WTC11 (cell line): ENCODE measurements at regions not wholly inside any gene's neighbourhood (a gene's known extent, or its start where the extent isn't known, plus 50 kb on each side); places are given as distances from the start of the nearest gene placed in this dataset.

Experiments used
- ATAC-seq: fragments of 200-7000 bp; cut with Tn5 transposase; 2 replicates; pipeline ENCODE4 v1.10.0; 2021; ENCODE audit warnings: mild to moderate bottlenecking, moderate library complexity
- CTCF ChIA-PET: fragments of 300-600 bp; sonication (Branson Sonifier 250); formaldehyde crosslinking; loops from one replicate; lab custom pipeline; 2021; ENCODE audit warnings: antibody characterized with exemption; lab: Charles Lee
- POLR2A ChIA-PET: fragments of 350-600 bp; sonication (Branson Sonifier 250); formaldehyde crosslinking; loops from one replicate; lab custom pipeline; 2021; ENCODE audit warnings: antibody characterized with exemption; lab: Charles Lee
- DNase-seq: peaks from one replicate; pipeline ENCODE4 v3.0.0; 2021; ENCODE audit warnings: low spot score
- H3K27ac Mint-ChIP-seq: 2 replicates; pipeline ENCODE4 v1.8.0; 2021; ENCODE audit warnings: mixed read lengths
- H3K27me3 Mint-ChIP-seq: 2 replicates; pipeline ENCODE4 v1.8.0; 2021; ENCODE audit warnings: low read depth, mild to moderate bottlenecking, moderate library complexity, mixed read lengths
- H3K36me3 Mint-ChIP-seq: 2 replicates; pipeline ENCODE4 v1.8.0; 2021; ENCODE audit warnings: mixed read lengths
- H3K4me1 Mint-ChIP-seq: 2 replicates; pipeline ENCODE4 v1.8.0; 2022; ENCODE audit warnings: mixed read lengths
- H3K4me3 Mint-ChIP-seq: 2 replicates; pipeline ENCODE4 v1.8.0; 2021; ENCODE audit warnings: mild to moderate bottlenecking, moderate library complexity, mixed read lengths
- H3K9me3 Mint-ChIP-seq: 2 replicates; pipeline ENCODE4 v1.8.0; 2021; ENCODE audit warnings: mixed read lengths
- E2F4 ChIP-seq: sonication (generic); formaldehyde crosslinking; IDR thresholded peaks from 2 replicates; pipeline ENCODE4 v1.8.1; 2022; ENCODE audit warnings: low read depth, mild to moderate bottlenecking, moderate library complexity, missing genetic modification reagents, borderline replicate concordance
- FOXP4 ChIP-seq: sonication (generic); formaldehyde crosslinking; IDR thresholded peaks from 2 replicates; pipeline ENCODE4 v1.8.0; 2022; ENCODE audit warnings: mild to moderate bottlenecking, missing genetic modification reagents
- IRF2 ChIP-seq: sonication (generic); formaldehyde crosslinking; IDR thresholded peaks from 2 replicates; pipeline ENCODE4 v1.8.0; 2022; ENCODE audit warnings: low read depth, missing genetic modification reagents, borderline replicate concordance
- JUN ChIP-seq: sonication (generic); formaldehyde crosslinking; IDR thresholded peaks from 2 replicates; pipeline ENCODE4 v1.8.0; 2023; ENCODE audit warnings: mild to moderate bottlenecking, missing genetic modification reagents
- OVOL2 ChIP-seq: fragments of 250-450 bp; sonication (Bioruptor Pico); IDR thresholded peaks from 2 replicates; pipeline ENCODE4 v1.9.0; 2021; ENCODE audit warnings: mild to moderate bottlenecking, borderline replicate concordance
- PRDM15 ChIP-seq: sonication (generic); formaldehyde crosslinking; IDR thresholded peaks from 2 replicates; pipeline ENCODE4 v1.8.0; 2022; ENCODE audit warnings: missing genetic modification reagents
- USF1 ChIP-seq: sonication (generic); formaldehyde crosslinking; IDR thresholded peaks from 2 replicates; pipeline ENCODE4 v1.8.0; 2022; ENCODE audit warnings: mild to moderate bottlenecking, missing genetic modification reagents
- ZBTB21 ChIP-seq: sonication (generic); formaldehyde crosslinking; IDR thresholded peaks from 2 replicates; pipeline ENCODE4 v1.8.1; 2023; ENCODE audit warnings: mild to moderate bottlenecking, missing genetic modification reagents, borderline replicate concordance
- ZNF416 ChIP-seq: fragments of 250-450 bp; sonication (Bioruptor Pico); IDR thresholded peaks from 2 replicates; pipeline ENCODE4 v1.9.0; 2021; ENCODE audit warnings: mild to moderate bottlenecking, inconsistent platforms
- TF ChIP-seq, protein P1 (sequence below): fragments of 200-600 bp; IDR thresholded peaks from 2 replicates; pipeline ENCODE4 v1.8.0; 2022; ENCODE audit warnings: antibody characterized with exemption
- TF ChIP-seq, protein P2 (sequence below): sonication (generic); formaldehyde crosslinking; IDR thresholded peaks from 2 replicates; pipeline ENCODE4 v1.8.1; 2023; ENCODE audit warnings: mild to moderate bottlenecking, moderate library complexity, missing genetic modification reagents
- TF ChIP-seq, protein P3 (sequence below): sonication (generic); formaldehyde crosslinking; IDR thresholded peaks from 2 replicates; pipeline ENCODE4 v1.8.1; 2022; ENCODE audit warnings: mild to moderate bottlenecking, moderate library complexity, missing genetic modification reagents
- TF ChIP-seq, protein P4 (sequence below): sonication (generic); formaldehyde crosslinking; IDR thresholded peaks from 2 replicates; pipeline ENCODE4 v1.8.1; 2023; ENCODE audit warnings: mild to moderate bottlenecking, missing genetic modification reagents, borderline replicate concordance

DNA sequence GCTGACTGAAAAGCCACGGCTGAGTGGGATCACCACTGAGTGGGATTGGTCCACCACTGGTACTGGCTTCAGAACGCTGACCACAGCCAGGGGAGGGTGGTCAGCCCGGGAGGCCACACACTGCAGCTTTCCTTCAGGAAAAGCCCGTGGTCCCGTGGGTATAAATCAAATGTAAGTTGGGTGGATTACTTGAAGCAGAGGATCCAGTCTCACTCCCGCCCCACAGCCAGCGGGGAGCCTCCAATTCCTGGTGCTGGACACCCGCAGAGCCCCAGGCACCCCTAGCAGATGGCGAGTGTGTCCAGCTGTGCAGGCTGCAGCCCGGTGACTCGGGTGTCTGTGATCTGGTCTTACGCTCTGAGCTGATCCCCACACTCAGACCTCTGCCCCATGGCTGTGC is 231.1 kb upstream of the ZNF32 start (continued):
- TF ChIP-seq PRDM15 (CRISPR knock-in tag): no peak
- TF ChIP-seq, protein P1, sequence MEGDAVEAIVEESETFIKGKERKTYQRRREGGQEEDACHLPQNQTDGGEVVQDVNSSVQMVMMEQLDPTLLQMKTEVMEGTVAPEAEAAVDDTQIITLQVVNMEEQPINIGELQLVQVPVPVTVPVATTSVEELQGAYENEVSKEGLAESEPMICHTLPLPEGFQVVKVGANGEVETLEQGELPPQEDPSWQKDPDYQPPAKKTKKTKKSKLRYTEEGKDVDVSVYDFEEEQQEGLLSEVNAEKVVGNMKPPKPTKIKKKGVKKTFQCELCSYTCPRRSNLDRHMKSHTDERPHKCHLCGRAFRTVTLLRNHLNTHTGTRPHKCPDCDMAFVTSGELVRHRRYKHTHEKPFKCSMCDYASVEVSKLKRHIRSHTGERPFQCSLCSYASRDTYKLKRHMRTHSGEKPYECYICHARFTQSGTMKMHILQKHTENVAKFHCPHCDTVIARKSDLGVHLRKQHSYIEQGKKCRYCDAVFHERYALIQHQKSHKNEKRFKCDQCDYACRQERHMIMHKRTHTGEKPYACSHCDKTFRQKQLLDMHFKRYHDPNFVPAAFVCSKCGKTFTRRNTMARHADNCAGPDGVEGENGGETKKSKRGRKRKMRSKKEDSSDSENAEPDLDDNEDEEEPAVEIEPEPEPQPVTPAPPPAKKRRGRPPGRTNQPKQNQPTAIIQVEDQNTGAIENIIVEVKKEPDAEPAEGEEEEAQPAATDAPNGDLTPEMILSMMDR: no peak
- no peak for TF ChIP-seq E2F4 (CRISPR knock-in tag)
- no peak for TF ChIP-seq IRF2 (CRISPR knock-in tag)
- no peak for TF ChIP-seq ZBTB21 (CRISPR knock-in tag)
- TF ChIP-seq, protein P2, sequence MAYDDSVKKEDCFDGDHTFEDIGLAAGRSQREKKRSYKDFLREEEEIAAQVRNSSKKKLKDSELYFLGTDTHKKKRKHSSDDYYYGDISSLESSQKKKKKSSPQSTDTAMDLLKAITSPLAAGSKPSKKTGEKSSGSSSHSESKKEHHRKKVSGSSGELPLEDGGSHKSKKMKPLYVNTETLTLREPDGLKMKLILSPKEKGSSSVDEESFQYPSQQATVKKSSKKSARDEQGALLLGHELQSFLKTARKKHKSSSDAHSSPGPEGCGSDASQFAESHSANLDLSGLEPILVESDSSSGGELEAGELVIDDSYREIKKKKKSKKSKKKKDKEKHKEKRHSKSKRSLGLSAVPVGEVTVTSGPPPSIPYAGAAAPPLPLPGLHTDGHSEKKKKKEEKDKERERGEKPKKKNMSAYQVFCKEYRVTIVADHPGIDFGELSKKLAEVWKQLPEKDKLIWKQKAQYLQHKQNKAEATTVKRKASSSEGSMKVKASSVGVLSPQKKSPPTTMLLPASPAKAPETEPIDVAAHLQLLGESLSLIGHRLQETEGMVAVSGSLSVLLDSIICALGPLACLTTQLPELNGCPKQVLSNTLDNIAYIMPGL (CRISPR knock-in tag): no peak
- TF ChIP-seq USF1 (CRISPR knock-in tag): no peak

DNA sequence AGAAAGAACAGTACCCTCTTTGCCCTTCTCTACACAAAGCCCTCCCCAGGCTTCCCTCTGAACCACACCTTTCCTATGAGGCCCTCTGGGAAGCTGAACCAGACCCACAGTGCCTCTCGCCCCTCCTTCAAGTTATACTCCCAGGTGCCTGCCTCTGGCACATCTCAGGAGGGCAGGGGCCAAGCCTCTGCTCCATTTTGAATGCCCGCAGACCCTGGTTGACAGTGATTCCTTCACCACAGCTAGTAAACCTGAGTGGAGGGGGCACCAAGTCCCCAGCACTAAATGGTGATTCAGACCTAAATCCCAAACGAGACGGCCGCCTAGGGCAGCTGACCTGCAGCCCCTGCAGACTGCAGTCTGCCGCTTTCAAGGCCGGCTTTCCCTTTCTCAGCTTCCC is 230.5 kb upstream of the ZNF32 start:
- no peak for ATAC-seq
- no peak overlapping the region for H3K27ac Mint-ChIP-seq
- peaks cover 15% of the 10 kb centered on the region for H3K4me1 Mint-ChIP-seq
- POLR2A ChIA-PET: no interaction called here
- H3K27me3 Mint-ChIP-seq: no peaks in the 10 kb centered on the region
- no peak for DNase-seq
- H3K4me3 Mint-ChIP-seq: no peak overlapping the region
- CTCF ChIA-PET: no interaction called here
- no peaks in the 10 kb centered on the region for H3K9me3 Mint-ChIP-seq
- no peaks in the 10 kb centered on the region for H3K36me3 Mint-ChIP-seq
- TF ChIP-seq, protein P3, sequence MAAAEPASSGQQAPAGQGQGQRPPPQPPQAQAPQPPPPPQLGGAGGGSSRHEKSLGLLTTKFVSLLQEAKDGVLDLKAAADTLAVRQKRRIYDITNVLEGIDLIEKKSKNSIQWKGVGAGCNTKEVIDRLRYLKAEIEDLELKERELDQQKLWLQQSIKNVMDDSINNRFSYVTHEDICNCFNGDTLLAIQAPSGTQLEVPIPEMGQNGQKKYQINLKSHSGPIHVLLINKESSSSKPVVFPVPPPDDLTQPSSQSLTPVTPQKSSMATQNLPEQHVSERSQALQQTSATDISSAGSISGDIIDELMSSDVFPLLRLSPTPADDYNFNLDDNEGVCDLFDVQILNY (CRISPR knock-in tag): no peak
- TF ChIP-seq JUN (CRISPR knock-in tag): no peak
- TF ChIP-seq OVOL2: no peak
- TF ChIP-seq, protein P4, sequence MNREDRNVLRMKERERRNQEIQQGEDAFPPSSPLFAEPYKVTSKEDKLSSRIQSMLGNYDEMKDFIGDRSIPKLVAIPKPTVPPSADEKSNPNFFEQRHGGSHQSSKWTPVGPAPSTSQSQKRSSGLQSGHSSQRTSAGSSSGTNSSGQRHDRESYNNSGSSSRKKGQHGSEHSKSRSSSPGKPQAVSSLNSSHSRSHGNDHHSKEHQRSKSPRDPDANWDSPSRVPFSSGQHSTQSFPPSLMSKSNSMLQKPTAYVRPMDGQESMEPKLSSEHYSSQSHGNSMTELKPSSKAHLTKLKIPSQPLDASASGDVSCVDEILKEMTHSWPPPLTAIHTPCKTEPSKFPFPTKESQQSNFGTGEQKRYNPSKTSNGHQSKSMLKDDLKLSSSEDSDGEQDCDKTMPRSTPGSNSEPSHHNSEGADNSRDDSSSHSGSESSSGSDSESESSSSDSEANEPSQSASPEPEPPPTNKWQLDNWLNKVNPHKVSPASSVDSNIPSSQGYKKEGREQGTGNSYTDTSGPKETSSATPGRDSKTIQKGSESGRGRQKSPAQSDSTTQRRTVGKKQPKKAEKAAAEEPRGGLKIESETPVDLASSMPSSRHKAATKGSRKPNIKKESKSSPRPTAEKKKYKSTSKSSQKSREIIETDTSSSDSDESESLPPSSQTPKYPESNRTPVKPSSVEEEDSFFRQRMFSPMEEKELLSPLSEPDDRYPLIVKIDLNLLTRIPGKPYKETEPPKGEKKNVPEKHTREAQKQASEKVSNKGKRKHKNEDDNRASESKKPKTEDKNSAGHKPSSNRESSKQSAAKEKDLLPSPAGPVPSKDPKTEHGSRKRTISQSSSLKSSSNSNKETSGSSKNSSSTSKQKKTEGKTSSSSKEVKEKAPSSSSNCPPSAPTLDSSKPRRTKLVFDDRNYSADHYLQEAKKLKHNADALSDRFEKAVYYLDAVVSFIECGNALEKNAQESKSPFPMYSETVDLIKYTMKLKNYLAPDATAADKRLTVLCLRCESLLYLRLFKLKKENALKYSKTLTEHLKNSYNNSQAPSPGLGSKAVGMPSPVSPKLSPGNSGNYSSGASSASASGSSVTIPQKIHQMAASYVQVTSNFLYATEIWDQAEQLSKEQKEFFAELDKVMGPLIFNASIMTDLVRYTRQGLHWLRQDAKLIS: no peak
- TF ChIP-seq, protein P2 (CRISPR knock-in tag): no peak
- no peak for TF ChIP-seq FOXP4
- no peak for TF ChIP-seq ZNF416 (CRISPR knock-in tag)
